ENCODE measurements at regions not wholly inside any gene's neighbourhood (a gene's known extent, or its start where the extent isn't known, plus 50 kb on each side); places are given as distances from the start of the nearest gene placed in this dataset.

DNA sequence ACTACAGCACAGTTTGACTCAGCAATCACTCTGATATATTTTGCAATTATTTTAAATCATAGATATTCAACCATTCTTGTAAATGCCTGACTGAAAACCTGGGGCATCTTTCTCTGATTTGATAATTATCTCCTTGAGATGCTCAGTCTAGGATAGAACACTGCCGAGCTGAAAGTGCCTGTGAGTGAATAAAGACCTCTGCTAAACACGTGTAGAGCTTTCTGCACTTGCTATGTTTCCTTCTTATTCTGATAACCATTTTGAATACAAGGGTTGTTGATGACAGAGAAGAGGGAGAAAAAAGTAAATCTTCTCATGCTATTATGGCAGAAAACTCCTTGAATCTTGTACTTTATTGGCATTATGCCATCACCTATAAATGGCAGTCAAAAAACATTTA, 1843.4 kb upstream of the IGFBP7 start:
- no peaks in the 10 kb centered on the region for H3K9me3 ChIP-seq (ENCODE audit: control insufficient read depth in 2 of 3, insufficient read depth in 1 of 3, low read length in 3 of 3)
- FAIRE-seq = no peak
- intact Hi-C loops (cut with DNase I) = no loop called here
- no peak for DNase-seq
- H3K9ac ChIP-seq (ENCODE audit: low read length in 3 of 3) = no peak overlapping the region
- no peaks in the 10 kb centered on the region for H3K27me3 ChIP-seq (ENCODE audit: control insufficient read depth, insufficient read depth, low read length)
- no peak overlapping the region for H3K4me3 ChIP-seq (ENCODE audit: low read length in 3 of 3)
- H3K36me3 ChIP-seq (ENCODE audit: control insufficient read depth in 2 of 3, insufficient read depth in 3 of 3, low read length in 3 of 3) = no peaks in the 10 kb centered on the region
- TF ChIP-seq, protein P1, sequence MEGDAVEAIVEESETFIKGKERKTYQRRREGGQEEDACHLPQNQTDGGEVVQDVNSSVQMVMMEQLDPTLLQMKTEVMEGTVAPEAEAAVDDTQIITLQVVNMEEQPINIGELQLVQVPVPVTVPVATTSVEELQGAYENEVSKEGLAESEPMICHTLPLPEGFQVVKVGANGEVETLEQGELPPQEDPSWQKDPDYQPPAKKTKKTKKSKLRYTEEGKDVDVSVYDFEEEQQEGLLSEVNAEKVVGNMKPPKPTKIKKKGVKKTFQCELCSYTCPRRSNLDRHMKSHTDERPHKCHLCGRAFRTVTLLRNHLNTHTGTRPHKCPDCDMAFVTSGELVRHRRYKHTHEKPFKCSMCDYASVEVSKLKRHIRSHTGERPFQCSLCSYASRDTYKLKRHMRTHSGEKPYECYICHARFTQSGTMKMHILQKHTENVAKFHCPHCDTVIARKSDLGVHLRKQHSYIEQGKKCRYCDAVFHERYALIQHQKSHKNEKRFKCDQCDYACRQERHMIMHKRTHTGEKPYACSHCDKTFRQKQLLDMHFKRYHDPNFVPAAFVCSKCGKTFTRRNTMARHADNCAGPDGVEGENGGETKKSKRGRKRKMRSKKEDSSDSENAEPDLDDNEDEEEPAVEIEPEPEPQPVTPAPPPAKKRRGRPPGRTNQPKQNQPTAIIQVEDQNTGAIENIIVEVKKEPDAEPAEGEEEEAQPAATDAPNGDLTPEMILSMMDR (IDR thresholded peaks at IDR 0.05; ENCODE audit: borderline replicate concordance, extremely low read depth, insufficient read depth) = no peak
- H3K4me1 ChIP-seq (ENCODE audit: control insufficient read depth in 2 of 3, insufficient read depth in 2 of 3, low read depth in 1 of 3, low read length in 3 of 3) = no peaks in the 10 kb centered on the region
- H3K27ac ChIP-seq (ENCODE audit: low read depth in 2 of 2, low read length in 2 of 2) = no peak overlapping the region

DNA sequence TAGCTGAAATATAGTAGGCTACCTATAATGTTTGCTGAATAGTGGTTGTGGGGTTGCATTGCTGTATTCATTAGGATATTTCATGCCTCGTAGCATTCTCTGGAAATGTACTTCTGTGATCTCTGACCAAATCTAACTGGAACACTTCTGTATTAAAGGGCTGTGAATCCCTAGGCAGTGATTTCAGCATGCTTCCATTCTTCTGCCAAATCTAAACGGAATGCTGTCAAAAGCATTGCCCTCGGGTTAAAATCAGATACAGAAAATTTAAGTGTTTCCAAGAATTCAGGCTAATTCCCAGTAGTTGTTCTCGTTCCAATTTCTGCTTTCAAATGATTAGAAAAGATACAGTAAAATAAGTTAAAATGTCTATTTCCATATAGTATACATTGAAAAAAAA, 1847.5 kb upstream of the IGFBP7 start:
- DNase-seq = no peak
- no peak overlapping the region for H3K4me3 ChIP-seq (ENCODE audit: low read length in 3 of 3)
- intact Hi-C loops (cut with DNase I) = no loop called here
- FAIRE-seq = no peak
- H3K27me3 ChIP-seq (ENCODE audit: control insufficient read depth, insufficient read depth, low read length) = no peaks in the 10 kb centered on the region
- no peak overlapping the region for H3K27ac ChIP-seq (ENCODE audit: low read depth in 2 of 2, low read length in 2 of 2)
- no peaks in the 10 kb centered on the region for H3K9me3 ChIP-seq (ENCODE audit: control insufficient read depth in 2 of 3, insufficient read depth in 1 of 3, low read length in 3 of 3)
- no peaks in the 10 kb centered on the region for H3K4me1 ChIP-seq (ENCODE audit: control insufficient read depth in 2 of 3, insufficient read depth in 2 of 3, low read depth in 1 of 3, low read length in 3 of 3)
- TF ChIP-seq, protein P1 (IDR thresholded peaks at IDR 0.05; ENCODE audit: borderline replicate concordance, extremely low read depth, insufficient read depth) = no peak
- H3K9ac ChIP-seq (ENCODE audit: low read length in 3 of 3) = no peak overlapping the region
- H3K36me3 ChIP-seq (ENCODE audit: control insufficient read depth in 2 of 3, insufficient read depth in 3 of 3, low read length in 3 of 3) = no peaks in the 10 kb centered on the region

DNA sequence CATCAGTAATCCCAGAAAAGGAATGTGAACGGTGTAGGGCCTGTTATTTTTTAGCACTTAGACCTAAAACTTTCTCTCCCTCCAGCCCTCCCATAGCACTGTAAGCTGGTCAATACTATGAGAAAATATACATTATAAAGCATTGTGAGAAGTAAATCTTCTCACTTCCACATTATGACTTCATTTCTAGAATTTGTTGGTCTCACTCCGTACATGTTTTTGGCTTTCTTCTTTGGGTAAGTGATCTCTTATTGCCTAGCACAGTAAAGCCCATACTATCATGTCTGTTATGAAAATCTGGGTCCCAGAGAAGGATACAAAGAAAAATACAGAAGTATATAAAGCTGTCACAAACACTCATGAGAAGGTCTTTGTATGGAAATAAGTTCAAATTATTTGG, 1851.1 kb upstream of the IGFBP7 start:
- no peaks in the 10 kb centered on the region for H3K27me3 ChIP-seq (ENCODE audit: control insufficient read depth, insufficient read depth, low read length)
- no peaks in the 10 kb centered on the region for H3K36me3 ChIP-seq (ENCODE audit: control insufficient read depth in 2 of 3, insufficient read depth in 3 of 3, low read length in 3 of 3)
- intact Hi-C loops (cut with DNase I) = no loop called here
- no peak overlapping the region for H3K4me3 ChIP-seq (ENCODE audit: low read length in 3 of 3)
- H3K9ac ChIP-seq (ENCODE audit: low read length in 3 of 3) = no peak overlapping the region
- no peak for FAIRE-seq
- H3K9me3 ChIP-seq (ENCODE audit: control insufficient read depth in 2 of 3, insufficient read depth in 1 of 3, low read length in 3 of 3) = no peaks in the 10 kb centered on the region
- no peaks in the 10 kb centered on the region for H3K4me1 ChIP-seq (ENCODE audit: control insufficient read depth in 2 of 3, insufficient read depth in 2 of 3, low read depth in 1 of 3, low read length in 3 of 3)
- H3K27ac ChIP-seq (ENCODE audit: low read depth in 2 of 2, low read length in 2 of 2) = no peak overlapping the region
- TF ChIP-seq, protein P1 (IDR thresholded peaks at IDR 0.05; ENCODE audit: borderline replicate concordance, extremely low read depth, insufficient read depth) = no peak
- DNase-seq = no peak

DNA sequence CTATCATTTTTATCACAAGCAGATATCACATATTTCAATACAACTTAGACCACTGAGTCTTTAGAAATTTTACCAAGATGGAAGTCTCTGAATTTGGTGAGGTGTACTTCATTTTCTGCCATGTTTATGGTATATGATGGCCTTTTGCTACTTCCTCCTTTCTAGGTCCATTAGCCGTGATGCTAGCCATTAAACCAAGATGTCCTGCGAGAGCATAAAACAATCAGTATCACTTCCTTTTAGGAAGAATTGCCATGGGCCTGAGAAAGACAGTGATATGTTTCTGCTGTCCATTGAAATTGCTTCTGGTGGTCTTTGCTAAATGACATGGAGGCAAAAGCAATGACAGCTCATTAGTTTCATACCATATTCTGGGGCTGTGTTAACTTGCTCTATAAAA, 1851.7 kb upstream of the IGFBP7 start:
- no peaks in the 10 kb centered on the region for H3K27me3 ChIP-seq (ENCODE audit: control insufficient read depth, insufficient read depth, low read length)
- H3K27ac ChIP-seq (ENCODE audit: low read depth in 2 of 2, low read length in 2 of 2) = no peak overlapping the region
- H3K4me3 ChIP-seq (ENCODE audit: low read length in 3 of 3) = no peak overlapping the region
- intact Hi-C loops (cut with DNase I) = no loop called here
- no peaks in the 10 kb centered on the region for H3K36me3 ChIP-seq (ENCODE audit: control insufficient read depth in 2 of 3, insufficient read depth in 3 of 3, low read length in 3 of 3)
- no peak for FAIRE-seq
- TF ChIP-seq, protein P1 (IDR thresholded peaks at IDR 0.05; ENCODE audit: borderline replicate concordance, extremely low read depth, insufficient read depth) = no peak
- H3K9ac ChIP-seq (ENCODE audit: low read length in 3 of 3) = no peak overlapping the region
- DNase-seq = no peak
- no peaks in the 10 kb centered on the region for H3K9me3 ChIP-seq (ENCODE audit: control insufficient read depth in 2 of 3, insufficient read depth in 1 of 3, low read length in 3 of 3)
- H3K4me1 ChIP-seq (ENCODE audit: control insufficient read depth in 2 of 3, insufficient read depth in 2 of 3, low read depth in 1 of 3, low read length in 3 of 3) = no peaks in the 10 kb centered on the region
